H54 (cell line): ENCODE measurements at regions not wholly inside any gene's neighbourhood (a gene's known extent, or its start where the extent isn't known, plus 50 kb on each side); places are given as distances from the start of the nearest gene placed in this dataset.

ENCODE experiments used
- DNase-seq: peaks from one replicate; pipeline ENCODE4 v3.0.0; 2011; ENCODE audit warnings: low spot score, mixed read lengths; ENCODE audit not compliant: insufficient read length
- FAIRE-seq: peaks from 3 replicates; lab custom pipeline; 2011; peaks lifted over from hg19 to GRCh38; lab: Jason Lieb, UNC
- POLR2A ChIP-seq: IDR thresholded peaks from 2 replicates; pipeline ENCODE4 v1.6.1; 2011; ENCODE audit warnings: low read depth, mild to moderate bottlenecking, low read length

DNA sequence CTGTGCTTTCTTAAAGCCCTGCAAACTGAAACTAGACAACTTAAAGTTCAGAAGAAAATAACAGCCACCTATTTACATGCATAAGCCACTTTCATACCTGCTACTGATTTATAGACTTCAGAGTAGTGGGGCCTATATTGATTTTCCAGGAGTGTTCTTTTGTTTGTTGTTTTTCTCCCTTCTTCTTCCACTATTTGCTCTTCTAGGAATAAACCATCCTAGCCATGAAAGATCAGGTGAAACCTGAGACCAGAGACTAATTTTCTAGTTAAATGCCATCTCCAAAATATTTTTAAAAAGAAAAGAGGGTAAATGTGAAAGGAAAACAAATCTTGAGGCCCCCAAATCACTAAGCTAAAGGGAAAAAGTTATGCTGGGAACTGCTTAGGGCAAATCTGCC, 72.4 kb upstream of the C1GALT1 start:
- TF ChIP-seq POLR2A: no peak
- no peak for FAIRE-seq
- DNase-seq: no peak

DNA sequence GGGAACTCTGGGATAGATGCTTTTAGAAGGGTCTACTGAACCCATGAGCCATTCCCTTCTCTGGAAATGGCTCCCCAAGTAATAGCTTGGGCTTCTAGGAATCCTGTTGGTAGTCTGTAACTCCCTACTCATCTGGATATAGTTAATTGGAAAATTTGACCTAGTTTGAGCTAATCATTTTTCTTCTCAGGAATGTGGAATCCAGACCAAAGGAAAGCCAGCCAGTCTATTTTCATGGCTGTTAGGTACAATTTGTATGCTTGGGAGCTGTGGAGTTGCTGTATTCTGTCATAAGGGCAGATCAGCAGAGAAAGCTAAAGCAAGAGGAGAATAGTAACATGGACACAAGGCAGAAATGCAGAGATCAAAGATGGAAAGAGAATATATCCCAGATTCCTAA, 71.6 kb upstream of the C1GALT1 start:
- FAIRE-seq: peak; percentile 27
- no peak for TF ChIP-seq POLR2A
- DNase-seq: no peak

DNA sequence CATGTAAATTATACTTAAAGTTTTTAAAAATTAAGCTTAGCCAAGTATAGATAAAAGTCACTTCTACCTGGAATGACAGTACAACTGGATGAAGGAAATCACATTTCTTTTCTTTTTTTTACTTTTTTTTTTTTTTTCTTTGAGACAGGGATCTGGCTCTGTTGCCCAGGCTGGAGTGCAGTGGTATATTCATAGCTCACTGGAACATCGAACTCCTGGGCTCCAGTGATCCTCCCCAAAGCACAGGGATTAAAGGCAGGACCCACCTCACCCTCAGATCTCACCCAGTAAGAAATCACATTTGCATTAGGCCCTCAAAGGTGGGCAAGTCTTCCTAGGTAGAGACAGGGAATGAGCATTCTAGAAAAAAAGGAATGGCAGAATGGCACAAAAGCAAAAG, 69.5 kb upstream of the C1GALT1 start:
- FAIRE-seq (no peak), DNase-seq (no peak)
- TF ChIP-seq POLR2A: no peak

DNA sequence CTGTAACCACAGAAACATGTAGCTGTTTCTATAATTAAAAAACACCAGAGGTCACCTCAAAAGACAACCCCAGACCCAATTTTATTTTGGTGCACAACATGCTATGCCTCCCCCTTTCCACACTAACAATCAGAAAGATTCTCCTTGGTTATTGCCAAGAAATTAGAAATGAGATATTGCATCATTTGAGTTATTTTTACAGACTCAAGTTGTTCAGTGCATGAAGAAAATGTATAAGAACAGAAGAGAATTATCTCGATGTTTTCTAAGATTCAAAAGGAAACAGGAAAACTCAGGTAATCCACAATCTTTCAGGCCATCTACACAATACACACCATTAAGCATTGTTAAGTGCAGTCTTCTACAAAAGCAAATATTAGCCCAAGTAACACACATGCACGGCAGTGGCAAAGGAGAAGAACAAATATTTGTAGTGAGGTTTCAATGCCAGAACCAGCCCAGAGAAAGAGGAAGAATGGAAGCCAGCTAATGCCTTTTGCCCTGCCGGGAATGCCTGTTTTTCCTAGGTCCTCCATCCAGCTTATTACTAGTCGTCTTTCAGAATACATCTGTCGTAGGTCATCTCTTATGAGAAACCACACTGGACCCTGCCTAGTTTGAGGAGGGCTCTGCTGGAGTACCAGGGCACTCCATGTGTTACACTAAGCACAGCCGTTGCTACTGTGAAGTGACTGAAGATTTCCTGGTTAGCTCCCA, 67.6 kb upstream of the C1GALT1 start:
- no peak for TF ChIP-seq POLR2A
- DNase-seq: no peak
- peak; percentile 30 for FAIRE-seq

DNA sequence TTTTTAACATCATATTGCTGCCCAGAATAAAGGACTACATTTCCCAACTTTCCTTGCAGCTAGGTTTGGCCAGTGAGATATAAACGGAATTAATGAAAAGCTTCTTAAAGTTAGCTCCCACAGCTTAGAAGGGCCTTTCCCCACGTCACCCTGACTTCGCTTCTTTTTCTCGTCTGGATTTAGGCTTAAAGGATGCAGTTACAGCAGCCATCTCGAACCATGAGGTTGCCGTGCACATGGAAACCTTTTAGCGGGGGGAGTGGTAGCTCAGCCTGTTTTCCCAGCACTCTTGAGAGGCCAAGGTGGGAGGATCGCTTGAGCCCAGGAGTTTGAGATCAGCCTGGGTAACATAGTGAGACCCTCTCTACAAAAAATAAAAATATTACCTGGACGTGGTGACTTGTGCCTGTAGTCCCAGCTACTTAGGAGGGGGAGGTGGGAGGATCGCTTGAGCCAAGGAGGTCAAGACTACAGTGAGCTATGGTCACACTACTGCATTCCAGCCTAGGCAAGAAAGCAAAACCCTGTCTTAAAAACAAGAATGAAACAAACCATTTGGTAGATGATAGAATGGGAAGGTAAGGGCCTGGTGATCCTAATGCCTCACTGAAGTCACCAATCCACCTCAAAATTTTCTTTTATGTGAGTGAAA, 64.3 kb upstream of the C1GALT1 start:
- no peak for DNase-seq
- TF ChIP-seq POLR2A: no peak
- FAIRE-seq: no peak

DNA sequence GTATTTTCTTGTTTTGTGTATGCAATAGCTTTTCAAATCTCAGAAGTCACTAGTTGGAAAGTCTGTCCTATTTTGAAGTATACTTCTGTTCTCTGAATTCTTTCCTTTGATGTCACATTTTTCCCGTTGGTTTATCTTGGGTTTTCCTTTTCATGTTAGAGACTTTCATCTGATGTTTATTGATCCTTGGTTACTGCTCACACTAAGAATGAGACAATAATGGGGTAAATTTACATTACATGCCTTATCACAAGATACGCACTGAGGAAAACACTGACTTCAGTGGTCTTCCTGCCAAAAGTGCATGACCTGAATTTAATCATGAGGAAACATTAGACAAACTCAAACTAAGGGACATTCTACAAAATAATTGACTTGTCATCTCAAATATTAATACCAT, 63.5 kb upstream of the C1GALT1 start:
- no peak for FAIRE-seq
- no peak for TF ChIP-seq POLR2A
- no peak for DNase-seq

DNA sequence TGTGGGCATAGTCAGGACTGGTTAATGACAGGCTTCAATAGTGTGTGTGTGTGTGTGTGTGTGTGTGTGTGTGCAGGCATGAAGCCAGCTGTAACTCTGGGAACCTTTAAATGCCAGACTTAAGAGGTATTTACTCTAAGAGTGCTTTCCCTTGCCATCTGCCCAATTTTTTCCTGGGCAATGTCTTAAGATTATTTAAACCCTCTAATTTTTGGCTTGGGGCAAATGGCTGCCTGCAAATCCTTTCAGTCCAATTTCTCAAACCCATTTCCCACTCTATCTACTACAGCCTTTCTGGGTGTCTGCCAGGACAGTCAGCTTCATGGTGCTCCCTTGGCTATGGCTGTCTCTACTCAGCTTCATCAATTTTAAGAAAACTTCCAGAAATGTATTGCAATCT, 62.6 kb upstream of the C1GALT1 start:
- DNase-seq (no peak), FAIRE-seq (no peak)
- TF ChIP-seq POLR2A: no peak

DNA sequence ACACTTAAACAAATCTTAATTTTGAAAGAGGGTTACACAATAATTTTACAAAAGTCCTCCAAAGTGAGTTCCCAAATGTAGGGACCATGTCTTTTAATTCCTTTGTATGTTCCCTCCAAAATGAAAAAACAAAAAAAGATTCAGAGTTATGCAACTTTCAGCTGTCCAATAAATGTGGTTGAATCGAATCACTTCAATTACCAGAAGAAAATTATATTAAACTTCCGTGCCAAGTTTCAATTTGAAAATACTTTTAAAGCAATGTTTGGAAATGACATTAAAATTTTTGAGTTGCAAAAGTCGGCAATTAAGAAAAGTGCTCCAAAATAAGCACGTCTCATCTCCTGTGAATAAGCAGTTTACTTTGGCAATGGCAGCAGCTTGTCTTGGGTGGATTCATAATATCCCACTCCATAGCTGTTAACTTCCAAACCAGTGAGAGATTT, 60.3 kb upstream of the C1GALT1 start:
- no peak for TF ChIP-seq POLR2A
- no peak for DNase-seq
- FAIRE-seq: no peak

DNA sequence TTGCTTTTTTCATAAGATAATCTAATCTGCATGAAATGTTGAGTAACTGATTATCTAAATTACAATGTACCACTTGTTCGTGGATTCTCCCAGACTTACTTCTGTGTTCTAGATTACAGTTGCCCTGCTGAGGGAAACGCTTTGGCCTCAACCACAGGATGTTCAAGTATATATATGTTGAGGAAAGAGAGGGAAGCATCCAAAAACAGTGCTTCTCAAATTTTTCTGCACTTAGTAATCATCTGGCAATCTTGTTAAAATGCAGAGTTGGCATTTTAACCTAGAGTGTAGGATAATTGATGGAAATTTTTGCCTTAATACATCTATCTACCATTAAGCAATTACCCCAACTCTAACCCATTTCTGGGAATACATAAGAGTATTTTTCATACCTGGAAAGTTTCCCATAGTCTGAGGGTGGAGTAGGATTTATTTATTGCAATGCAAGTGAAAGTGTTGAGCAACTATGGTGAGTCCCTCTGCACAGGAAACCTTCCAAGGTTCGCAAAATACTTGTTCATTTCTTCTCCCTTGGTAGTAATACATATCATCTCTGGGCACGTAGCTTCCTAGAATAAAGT, 59.6 kb upstream of the C1GALT1 start:
- no peak for TF ChIP-seq POLR2A
- DNase-seq: peak; percentile 25
- peak; percentile 94 for FAIRE-seq

DNA sequence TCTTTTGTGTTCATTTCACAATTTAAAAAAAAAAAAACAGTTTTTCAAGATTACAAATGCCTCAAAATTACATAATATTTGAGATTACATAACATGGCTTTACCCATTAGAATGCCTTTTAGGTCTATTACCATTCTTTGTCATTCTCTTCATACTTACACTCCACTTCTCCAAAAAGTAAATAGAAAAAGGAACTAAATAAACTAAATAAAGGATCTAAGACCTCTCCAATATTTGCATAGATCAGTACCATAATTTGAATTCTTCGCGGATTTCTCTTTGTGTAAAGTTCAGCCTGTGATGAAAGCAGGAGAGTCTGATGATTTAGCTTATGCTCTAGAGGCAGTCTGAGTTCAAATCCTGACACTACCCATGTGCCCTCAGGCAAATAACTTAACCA, 56.4 kb upstream of the C1GALT1 start:
- TF ChIP-seq POLR2A: no peak
- DNase-seq (no peak), FAIRE-seq (no peak)

DNA sequence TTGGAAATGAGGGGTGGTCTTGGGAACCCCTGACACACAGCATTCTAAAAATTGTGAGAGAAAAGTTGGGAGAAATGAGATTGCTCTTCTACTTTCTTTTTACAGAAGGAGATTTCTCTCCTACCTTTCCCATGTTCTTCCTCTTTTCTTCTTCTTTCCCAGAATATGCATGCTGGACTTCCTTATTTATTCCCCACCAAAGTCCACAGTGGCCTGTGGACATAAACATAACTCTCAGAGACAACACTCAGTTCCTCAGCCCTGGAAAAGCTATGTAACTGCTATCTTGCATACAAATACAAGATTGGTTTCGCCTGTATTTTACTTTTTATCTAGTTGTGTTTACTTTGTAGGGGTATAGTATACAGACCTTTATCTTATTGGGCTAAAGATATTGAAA, 54.6 kb upstream of the C1GALT1 start:
- no peak for FAIRE-seq
- TF ChIP-seq POLR2A: no peak
- DNase-seq: no peak

DNA sequence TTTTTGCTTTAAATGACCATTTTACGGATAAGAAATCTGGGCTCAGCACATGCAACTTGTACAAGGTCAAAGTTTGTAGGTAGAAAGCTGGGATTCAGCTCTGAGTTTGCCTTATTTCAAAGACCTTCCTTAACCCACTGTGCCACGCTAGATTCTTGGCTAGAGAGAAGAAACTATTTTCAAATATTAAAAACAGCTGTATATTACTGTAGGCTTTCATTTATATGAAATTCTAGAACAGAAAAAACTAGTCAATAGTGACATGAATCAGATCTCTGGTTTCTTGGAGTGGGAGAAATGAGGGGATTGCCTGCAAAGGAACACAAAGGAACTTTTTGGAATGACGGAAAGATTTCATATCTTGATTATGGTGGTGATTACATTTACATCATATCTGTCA, 53.0 kb upstream of the C1GALT1 start:
- DNase-seq (no peak), FAIRE-seq (no peak)
- TF ChIP-seq POLR2A: no peak

DNA sequence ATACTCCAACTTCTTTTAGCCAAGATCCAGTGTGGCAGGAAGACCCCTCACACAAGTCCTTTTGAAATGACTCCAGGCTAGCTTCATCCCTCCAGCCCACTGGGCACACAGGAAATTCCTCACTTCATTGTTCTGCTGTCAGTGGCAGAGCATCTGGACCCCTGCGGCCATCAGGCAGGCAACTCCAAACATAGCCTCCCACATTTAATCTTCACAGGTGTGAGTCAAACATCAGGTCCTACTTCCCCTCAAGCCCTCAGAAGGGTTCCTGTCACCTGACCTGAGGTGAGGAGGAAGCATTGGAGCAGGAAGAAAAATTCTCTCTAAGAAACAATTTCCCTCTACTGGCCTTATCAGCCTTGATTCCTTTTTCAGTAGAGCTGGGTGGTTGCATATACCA, 51.1 kb upstream of the C1GALT1 start:
- TF ChIP-seq POLR2A: no peak
- no peak for FAIRE-seq

More for the DNA sequence above, 51.1 kb upstream of the C1GALT1 start:
- DNase-seq: no peak
